CD4-positive, alpha-beta T cell (primary cell): ENCODE measurements at regions not wholly inside any gene's neighbourhood (a gene's known extent, or its start where the extent isn't known, plus 50 kb on each side); places are given as distances from the start of the nearest gene placed in this dataset.

Experiments used
- ATAC-seq: fragments of 200-7000 bp; cut with Tn5 transposase; one replicate; pipeline ENCODE4 v1.10.0; 2022; ENCODE audit warnings: mild to moderate bottlenecking; ENCODE audit not compliant: poor library complexity
- CTCF ChIA-PET: fragments of 350-600 bp; sonication (Branson Sonifier 250); formaldehyde crosslinking; loops from one replicate; lab custom pipeline; 2021; ENCODE audit warnings: antibody characterized with exemption, inconsistent platforms; lab: Charles Lee
- POLR2A ChIA-PET: fragments of 350-600 bp; sonication (Branson Sonifier 250); formaldehyde crosslinking; loops from one replicate; lab custom pipeline; 2021; ENCODE audit warnings: antibody characterized with exemption, inconsistent platforms; lab: Charles Lee
- DNase-seq, 14 experiments: peaks; one replicate each; pipeline ENCODE4 v3.0.0-alpha.2; 2013 to 2020; ENCODE audit warnings: mixed read lengths in 2 of 14
- H3K27ac ChIP-seq, 2 donors: one replicate each; pipeline versions ENCODE4 v1.5.1 to v1.7.0; 2013; ENCODE audit warnings: low read length in 2 of 2, low read depth in 1 of 2, mild to moderate bottlenecking in 1 of 2
- H3K27me3 ChIP-seq, 2 experiments: 1 replicate in 1 of 2; 2 replicates in 1 of 2; pipeline versions ENCODE4 v1.6.1 to v1.7.0; 2013; ENCODE audit warnings: low read length in 2 of 2, control low read depth in 1 of 2, mild to moderate bottlenecking in 1 of 2, moderate library complexity in 1 of 2; ENCODE audit not compliant: insufficient read depth in 2 of 2, control insufficient read depth in 1 of 2
- H3K36me3 ChIP-seq: one replicate; pipeline ENCODE4 v1.6.1; 2013; ENCODE audit warnings: low read length, control low read depth; ENCODE audit not compliant: insufficient read depth
- H3K4me1 ChIP-seq: one replicate; pipeline ENCODE4 v1.6.1; 2013; ENCODE audit warnings: low read length, control low read depth; ENCODE audit not compliant: insufficient read depth
- H3K4me3 ChIP-seq: one replicate; pipeline ENCODE4 v1.5.1; 2013; ENCODE audit warnings: mild to moderate bottlenecking, low read length, moderate library complexity
- H3K9me3 ChIP-seq, 2 experiments: 1 replicate in 1 of 2; 2 replicates in 1 of 2; pipeline versions ENCODE4 v1.6.1 to v1.7.0; 2013; ENCODE audit warnings: low read length in 2 of 2, mild to moderate bottlenecking in 2 of 2, control low read depth in 1 of 2, moderate library complexity in 1 of 2; ENCODE audit not compliant: control insufficient read depth in 1 of 2, insufficient read depth in 1 of 2
- H3K27ac Mint-ChIP-seq: one replicate; pipeline ENCODE4 v1.8.0; 2020; ENCODE audit warnings: mixed read lengths
- H3K27me3 Mint-ChIP-seq: one replicate; pipeline ENCODE4 v1.8.0; 2021; ENCODE audit warnings: mixed read lengths
- H3K36me3 Mint-ChIP-seq: one replicate; pipeline ENCODE4 v1.8.0; 2021; ENCODE audit warnings: low read depth, mixed read lengths
- H3K4me1 Mint-ChIP-seq: one replicate; pipeline ENCODE4 v1.8.0; 2021; ENCODE audit warnings: low read depth, mixed read lengths
- H3K4me3 Mint-ChIP-seq: one replicate; pipeline ENCODE4 v1.8.0; 2020; ENCODE audit warnings: mild to moderate bottlenecking, mixed read lengths
- H3K9me3 Mint-ChIP-seq: one replicate; pipeline ENCODE4 v1.8.0; 2020; ENCODE audit warnings: mixed read lengths
- intact Hi-C, 2 experiments: fragments of 100-400 bp; cut with DNase I in 1 of 2; cut with micrococcal nuclease in 1 of 2; formaldehyde crosslinking; loops; one replicate each; pipeline versions ENCODE4 v1.15.1 to v1.9.0; 2023 to 2025; cut with DNase I, micrococcal nuclease
- TF ChIP-seq, protein P1 (sequence below): fragments of 200-600 bp; IDR thresholded peaks from one replicate; pipeline ENCODE4 v1.8.0; 2022; ENCODE audit warnings: antibody characterized with exemption, mild to moderate bottlenecking

DNA sequence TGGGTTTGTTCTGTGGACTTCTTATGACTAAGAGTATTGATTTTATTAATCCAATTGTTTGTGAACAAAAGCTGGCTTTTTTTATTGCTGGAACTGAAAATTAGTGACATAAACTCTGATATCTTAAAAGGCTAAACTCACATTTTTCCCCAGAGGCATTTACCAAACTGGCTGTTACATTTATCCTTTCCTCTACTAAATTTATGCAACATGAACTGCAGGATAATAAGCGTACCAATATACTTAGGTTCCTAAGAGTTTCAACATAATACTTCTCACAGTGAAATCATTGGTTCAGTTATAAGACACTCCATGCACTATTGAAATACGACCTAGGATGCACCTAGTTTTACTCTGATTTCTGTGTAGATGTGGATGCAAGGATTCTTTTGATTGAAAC is 560.8 kb upstream of the WWC1 start:
- TF ChIP-seq, protein P1, sequence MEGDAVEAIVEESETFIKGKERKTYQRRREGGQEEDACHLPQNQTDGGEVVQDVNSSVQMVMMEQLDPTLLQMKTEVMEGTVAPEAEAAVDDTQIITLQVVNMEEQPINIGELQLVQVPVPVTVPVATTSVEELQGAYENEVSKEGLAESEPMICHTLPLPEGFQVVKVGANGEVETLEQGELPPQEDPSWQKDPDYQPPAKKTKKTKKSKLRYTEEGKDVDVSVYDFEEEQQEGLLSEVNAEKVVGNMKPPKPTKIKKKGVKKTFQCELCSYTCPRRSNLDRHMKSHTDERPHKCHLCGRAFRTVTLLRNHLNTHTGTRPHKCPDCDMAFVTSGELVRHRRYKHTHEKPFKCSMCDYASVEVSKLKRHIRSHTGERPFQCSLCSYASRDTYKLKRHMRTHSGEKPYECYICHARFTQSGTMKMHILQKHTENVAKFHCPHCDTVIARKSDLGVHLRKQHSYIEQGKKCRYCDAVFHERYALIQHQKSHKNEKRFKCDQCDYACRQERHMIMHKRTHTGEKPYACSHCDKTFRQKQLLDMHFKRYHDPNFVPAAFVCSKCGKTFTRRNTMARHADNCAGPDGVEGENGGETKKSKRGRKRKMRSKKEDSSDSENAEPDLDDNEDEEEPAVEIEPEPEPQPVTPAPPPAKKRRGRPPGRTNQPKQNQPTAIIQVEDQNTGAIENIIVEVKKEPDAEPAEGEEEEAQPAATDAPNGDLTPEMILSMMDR = no peak
- ATAC-seq (no peak), DNase-seq (no peak)
- Histone ChIP-seq H3K4me3 (no peak overlapping the region), H3K27ac (no peak overlapping the region), H3K4me1 (no peaks in the 10 kb centered on the region), H3K27me3 (no peaks in the 10 kb centered on the region), H3K9me3 (no peaks in the 10 kb centered on the region), H3K36me3 (no peaks in the 10 kb centered on the region)
- Mint-ChIP-seq H3K36me3 (no peaks in the 10 kb centered on the region), H3K27ac (no peak overlapping the region), H3K9me3 (no peaks in the 10 kb centered on the region), H3K27me3 (peaks cover 5% of the 10 kb centered on the region), H3K4me1 (no peaks in the 10 kb centered on the region), H3K4me3 (no peak overlapping the region)
- POLR2A ChIA-PET = no interaction called here
- intact Hi-C loops = no loop called here
- CTCF ChIA-PET = no interaction called here

DNA sequence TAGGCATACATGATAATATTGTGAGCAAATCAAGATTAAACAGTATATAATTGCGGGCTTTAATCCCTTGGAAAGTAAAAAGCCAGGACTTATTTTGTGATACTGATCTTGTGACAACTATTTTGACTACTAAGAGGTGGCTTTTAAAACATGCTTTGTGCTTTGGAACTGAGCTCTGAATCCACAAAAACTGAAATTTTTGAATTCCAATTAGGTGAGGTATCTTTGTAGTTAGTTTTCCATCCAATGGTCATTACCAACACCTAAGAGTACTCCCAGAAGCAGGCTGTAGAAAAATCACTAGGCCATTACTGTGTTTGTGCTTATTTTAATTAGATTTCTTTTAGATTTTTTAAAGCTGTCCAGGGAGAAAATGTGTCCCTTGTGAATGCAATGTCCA is 559.5 kb upstream of the WWC1 start:
- no peaks in the 10 kb centered on the region for H3K4me1 Mint-ChIP-seq
- no peak overlapping the region for H3K27ac Mint-ChIP-seq
- Histone ChIP-seq H3K27me3 (no peaks in the 10 kb centered on the region), H3K4me3 (no peak overlapping the region), H3K4me1 (no peaks in the 10 kb centered on the region), H3K27ac (no peak overlapping the region), H3K9me3 (no peaks in the 10 kb centered on the region), H3K36me3 (no peaks in the 10 kb centered on the region)
- H3K9me3 Mint-ChIP-seq = no peaks in the 10 kb centered on the region
- intact Hi-C loops = no loop called here
- CTCF ChIA-PET = interaction anchor here (0.6 kb wide), 1 partner anchor 20 kb away, joined by 4 read pairs; no protein-coding TSS in a partner anchor
- DNase-seq = no peak
- H3K27me3 Mint-ChIP-seq = peaks cover 5% of the 10 kb centered on the region
- no peaks in the 10 kb centered on the region for H3K36me3 Mint-ChIP-seq
- no peak overlapping the region for H3K4me3 Mint-ChIP-seq
- TF ChIP-seq, protein P1 = no peak
- POLR2A ChIA-PET = no interaction called here
- ATAC-seq = no peak

DNA sequence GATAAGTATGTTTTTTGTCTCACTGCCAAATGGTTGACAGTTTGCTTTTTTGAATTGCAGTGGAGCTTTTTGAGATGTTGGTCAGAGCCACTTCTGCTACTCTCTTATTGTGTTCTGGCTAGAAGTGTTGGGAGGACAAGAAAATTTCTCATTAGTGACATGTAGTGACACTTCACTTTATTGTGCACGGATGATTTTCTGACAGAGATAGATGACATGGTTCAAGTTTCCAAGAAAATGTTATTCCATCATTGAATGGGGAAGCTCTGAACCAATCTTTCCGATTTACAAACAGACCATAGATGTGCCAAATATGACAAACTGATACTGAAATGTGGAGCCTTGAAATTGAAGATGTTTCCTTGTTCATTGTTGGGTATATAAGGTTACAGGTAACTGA is 558.9 kb upstream of the WWC1 start:
- ATAC-seq = no peak

More for the DNA sequence above, 558.9 kb upstream of the WWC1 start:
- Mint-ChIP-seq H3K9me3 (no peaks in the 10 kb centered on the region), H3K4me1 (no peaks in the 10 kb centered on the region), H3K27me3 (peaks cover 5% of the 10 kb centered on the region), H3K4me3 (no peak overlapping the region), H3K36me3 (no peaks in the 10 kb centered on the region), H3K27ac (no peak overlapping the region)
- ChIA-PET CTCF (no interaction called here), POLR2A (no interaction called here)
- no peak for DNase-seq
- no peak overlapping the region for H3K27ac ChIP-seq
- no peaks in the 10 kb centered on the region for H3K4me1 ChIP-seq
- no peaks in the 10 kb centered on the region for H3K36me3 ChIP-seq
- H3K4me3 ChIP-seq = no peak overlapping the region
- intact Hi-C loops = no loop called here
- peaks cover 0 to 3% of the 10 kb centered on the region in 2 experiments for H3K9me3 ChIP-seq
- H3K27me3 ChIP-seq = no peaks in the 10 kb centered on the region
- TF ChIP-seq, protein P1 = no peak
